HUES6 (cell line): ENCODE measurements at regions not wholly inside any gene's neighbourhood (a gene's known extent, or its start where the extent isn't known, plus 50 kb on each side); places are given as distances from the start of the nearest gene placed in this dataset.

Experiments
- H3K27ac ChIP-seq: 2 replicates; pipeline ENCODE4 v1.7.0; 2013; ENCODE audit warnings: low read depth, mild to moderate bottlenecking, low read length, inconsistent platforms
- H3K27me3 ChIP-seq: 2 replicates; pipeline ENCODE4 v1.6.1; 2013; ENCODE audit warnings: low read length; ENCODE audit not compliant: control insufficient read depth, insufficient read depth
- H3K36me3 ChIP-seq: 2 replicates; pipeline ENCODE4 v1.6.1; 2013; ENCODE audit warnings: low read length; ENCODE audit not compliant: control insufficient read depth, insufficient read depth
- H3K4me1 ChIP-seq: 2 replicates; pipeline ENCODE4 v1.6.1; 2013; ENCODE audit warnings: low read length; ENCODE audit not compliant: control insufficient read depth, insufficient read depth
- H3K4me3 ChIP-seq: 2 replicates; pipeline ENCODE4 v1.5.1; 2013; ENCODE audit warnings: low read depth, low read length
- H3K9ac ChIP-seq: one replicate; pipeline ENCODE4 v1.6.1; 2013; ENCODE audit warnings: mild to moderate bottlenecking, low read length
- H3K9me3 ChIP-seq: 2 replicates; pipeline ENCODE4 v1.6.1; 2013; ENCODE audit warnings: low read depth, low read length; ENCODE audit not compliant: control insufficient read depth, insufficient read depth

DNA sequence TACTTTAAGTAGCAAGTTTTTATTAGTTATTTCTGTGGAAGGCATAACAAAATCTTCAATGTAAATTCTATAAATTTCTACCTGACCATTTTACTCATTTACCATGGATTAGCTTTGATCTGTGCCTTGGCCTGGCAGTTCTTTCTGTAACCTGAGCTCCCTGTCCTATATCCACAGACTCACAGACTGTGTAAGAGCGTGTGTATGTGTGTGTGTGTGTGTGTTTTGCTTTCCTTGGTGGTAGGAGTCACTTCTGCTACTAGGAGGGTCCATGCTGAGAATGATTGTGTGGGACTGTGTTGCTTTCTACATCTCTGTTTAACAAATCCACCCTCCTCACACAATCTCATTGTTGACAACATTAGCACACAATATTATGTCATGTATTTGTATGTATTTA lies 221.2 kb upstream of the PELI2 start:
- H3K27me3 ChIP-seq, result no peaks in the 10 kb centered on the region

DNA sequence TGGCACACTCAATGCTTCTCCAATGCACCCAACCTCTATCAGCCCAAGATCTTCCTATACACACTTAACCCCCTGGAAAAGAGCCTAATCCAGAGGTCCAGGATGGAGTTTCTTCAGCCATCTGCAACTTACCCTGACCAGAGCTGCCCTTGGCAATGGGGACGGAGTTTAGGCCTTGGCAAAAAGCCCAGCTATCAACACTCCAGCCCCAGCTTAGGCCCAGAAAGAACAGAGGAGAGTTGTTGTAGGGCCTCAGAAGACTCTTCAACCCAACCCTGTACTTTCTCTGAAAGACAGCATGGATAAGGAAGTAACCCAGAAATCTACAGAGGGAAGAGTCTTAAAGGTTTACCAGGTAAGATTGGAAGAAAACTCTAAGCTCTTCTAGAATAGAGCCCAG lies 219.3 kb upstream of the PELI2 start:
- H3K9ac ChIP-seq, result no peak overlapping the region
- 0 out of 2 replicates have a peak, but pooled peaks cover 3% of the 10 kb centered on the region for H3K4me1 ChIP-seq
- no peak overlapping the region for H3K4me3 ChIP-seq
- no peak overlapping the region for H3K27ac ChIP-seq
- no peaks in the 10 kb centered on the region for H3K27me3 ChIP-seq
- H3K9me3 ChIP-seq, result no peaks in the 10 kb centered on the region
- no peaks in the 10 kb centered on the region for H3K36me3 ChIP-seq

More for the DNA sequence above, 221.2 kb upstream of the PELI2 start:
- H3K9ac ChIP-seq, result no peak overlapping the region
- H3K27ac ChIP-seq, result no peak overlapping the region
- H3K36me3 ChIP-seq, result no peaks in the 10 kb centered on the region
- H3K4me3 ChIP-seq, result no peak overlapping the region
- H3K9me3 ChIP-seq, result no peaks in the 10 kb centered on the region
- H3K4me1 ChIP-seq, result peaks cover 10% of the 10 kb centered on the region

DNA sequence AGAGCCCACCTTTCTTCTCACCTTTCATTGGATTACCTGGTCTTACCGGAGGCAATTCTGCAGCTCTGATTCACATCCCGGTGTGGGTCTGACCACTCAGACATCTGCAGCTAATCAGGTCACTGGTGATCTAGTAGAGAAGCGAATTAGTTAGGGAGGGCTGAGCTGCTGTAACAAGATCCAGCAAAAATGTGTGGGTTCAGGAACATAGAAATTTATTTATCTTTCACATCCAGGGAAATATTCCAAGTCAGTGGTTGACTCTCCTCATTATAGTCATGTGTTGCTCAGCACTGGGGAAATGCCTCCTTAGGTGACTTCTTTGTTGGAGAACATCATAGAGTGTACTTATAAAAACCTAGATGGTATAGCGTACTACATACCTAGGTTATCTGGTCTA lies 218.7 kb upstream of the PELI2 start:
- no peaks in the 10 kb centered on the region for H3K9me3 ChIP-seq
- H3K27me3 ChIP-seq, result no peaks in the 10 kb centered on the region
- no peak overlapping the region for H3K27ac ChIP-seq
- H3K4me3 ChIP-seq, result no peak overlapping the region
- no peak overlapping the region for H3K9ac ChIP-seq
- H3K36me3 ChIP-seq, result no peaks in the 10 kb centered on the region
- 0 out of 2 replicates have a peak, but pooled peaks cover 3% of the 10 kb centered on the region for H3K4me1 ChIP-seq

GRCh38 chr14:55900749-55901148 lies 217.5 kb upstream of the PELI2 start:
- Histone ChIP-seq H3K36me3 (no peaks in the 10 kb centered on the region), H3K27ac (no peak overlapping the region), H3K27me3 (no peaks in the 10 kb centered on the region), H3K4me3 (no peak overlapping the region), H3K4me1 (0 out of 2 replicates have a peak, but pooled peaks cover 3% of the 10 kb centered on the region), H3K9ac (no peak overlapping the region), H3K9me3 (no peaks in the 10 kb centered on the region)

GRCh38 chr14:55901291-55901690 lies 216.9 kb upstream of the PELI2 start:
- Histone ChIP-seq H3K27me3 (no peaks in the 10 kb centered on the region), H3K36me3 (no peaks in the 10 kb centered on the region), H3K9me3 (no peaks in the 10 kb centered on the region), H3K4me3 (no peak overlapping the region), H3K4me1 (no peaks in the 10 kb centered on the region), H3K27ac (no peak overlapping the region), H3K9ac (no peak overlapping the region)

- H3K27ac ChIP-seq, result no peak overlapping the region
- no peaks in the 10 kb centered on the region for H3K27me3 ChIP-seq
- H3K4me1 ChIP-seq, result no peaks in the 10 kb centered on the region
- no peak overlapping the region for H3K9ac ChIP-seq
- H3K4me3 ChIP-seq, result no peak overlapping the region
- H3K36me3 ChIP-seq, result no peaks in the 10 kb centered on the region
- H3K9me3 ChIP-seq, result no peaks in the 10 kb centered on the region
These were observed 216.0 kb upstream of the PELI2 start for GRCh38 chr14:55902241-55902640.

GRCh38 chr14:55904086-55904485 lies 214.1 kb upstream of the PELI2 start:
- Histone ChIP-seq H3K9me3 (no peaks in the 10 kb centered on the region), H3K27me3 (no peaks in the 10 kb centered on the region), H3K4me1 (no peaks in the 10 kb centered on the region; the same call in 1 of the 2 replicates)

DNA sequence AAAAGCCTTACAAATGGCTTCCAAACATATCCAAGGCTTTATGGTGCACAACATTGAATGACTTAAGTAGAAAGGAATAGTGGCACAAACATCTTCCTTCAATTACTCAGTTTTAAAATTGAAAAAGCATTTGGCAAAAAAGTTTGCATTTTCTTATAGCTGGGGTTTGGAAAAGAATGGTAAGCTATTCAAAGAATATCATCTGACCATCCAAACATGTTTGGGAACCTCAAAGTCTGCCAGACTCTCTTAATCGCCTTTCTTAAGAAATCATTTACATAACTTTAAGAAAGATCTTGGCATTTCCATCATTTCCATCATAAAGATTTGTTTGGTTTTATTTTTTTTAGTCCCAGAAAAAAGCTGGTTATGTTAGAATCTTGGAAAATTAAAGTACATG lies 210.1 kb upstream of the PELI2 start:
- no peak overlapping the region for H3K27ac ChIP-seq
- H3K36me3 ChIP-seq, result no peaks in the 10 kb centered on the region
- no peak overlapping the region for H3K4me3 ChIP-seq
- no peaks in the 10 kb centered on the region for H3K27me3 ChIP-seq
- no peaks in the 10 kb centered on the region for H3K9me3 ChIP-seq
- H3K9ac ChIP-seq, result no peak overlapping the region
- H3K4me1 ChIP-seq, result no peaks in the 10 kb centered on the region; the same call in 1 of the 2 replicates

More at GRCh38 chr14:55904086-55904485, 214.1 kb upstream of the PELI2 start:
- Histone ChIP-seq H3K9ac (no peak overlapping the region), H3K27ac (no peak overlapping the region), H3K4me3 (no peak overlapping the region), H3K36me3 (no peaks in the 10 kb centered on the region)

DNA sequence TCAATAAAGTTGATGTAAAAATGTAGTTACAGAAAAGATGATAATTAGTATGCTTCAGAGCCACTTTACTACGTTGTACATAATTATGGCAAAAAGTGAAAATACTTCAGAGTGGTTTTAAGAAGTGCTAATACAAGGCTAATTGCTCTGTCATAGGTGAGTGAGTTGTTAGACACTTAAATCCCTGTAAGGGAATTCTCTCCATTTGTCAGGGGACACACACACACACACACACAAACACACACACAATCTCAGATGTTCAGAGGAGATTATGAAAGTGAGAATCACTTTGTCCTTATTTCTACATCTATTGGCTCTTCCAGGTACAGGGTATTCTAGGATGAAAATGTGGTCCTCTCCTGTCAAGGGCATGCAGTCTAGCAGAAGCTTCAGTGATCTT lies 208.3 kb upstream of the PELI2 start:
- Histone ChIP-seq H3K4me3 (no peak overlapping the region), H3K36me3 (no peaks in the 10 kb centered on the region), H3K4me1 (peaks cover 4% of the 10 kb centered on the region), H3K9me3 (no peaks in the 10 kb centered on the region), H3K27me3 (no peaks in the 10 kb centered on the region), H3K9ac (no peak overlapping the region), H3K27ac (no peak overlapping the region)

DNA sequence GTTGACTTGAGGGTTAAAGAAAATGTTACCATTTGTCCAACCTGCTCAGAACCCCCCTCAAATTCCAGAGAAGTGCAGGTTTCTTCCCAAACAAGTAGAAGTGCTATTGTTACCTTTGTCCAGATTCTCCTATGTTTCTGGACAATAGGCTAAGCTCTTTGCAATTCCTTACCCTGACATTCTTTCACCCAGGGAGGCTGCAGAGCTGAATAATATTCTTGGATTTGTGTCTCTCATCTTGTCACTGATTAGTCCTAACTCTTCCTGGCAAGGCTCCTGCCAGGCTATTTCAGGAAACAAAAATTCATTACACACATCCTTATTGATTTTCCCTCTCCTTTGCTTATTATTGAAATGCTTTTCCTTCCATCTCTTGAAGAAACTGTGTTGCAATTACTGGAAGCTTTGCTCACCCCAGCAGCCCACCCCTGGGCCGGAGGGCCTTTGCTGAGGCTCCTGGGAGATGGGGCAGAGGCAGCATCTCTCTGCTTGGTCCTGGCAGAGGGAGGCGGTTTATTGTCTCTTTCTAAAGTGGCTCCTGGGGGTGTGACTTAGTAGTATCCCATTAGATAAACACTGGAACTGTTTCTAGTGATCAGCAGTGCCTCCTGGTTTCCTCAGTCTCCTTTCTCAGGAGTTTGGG lies 207.5 kb upstream of the PELI2 start:
- H3K9ac ChIP-seq, result no peak overlapping the region
- peaks cover 4% of the 10 kb centered on the region for H3K4me1 ChIP-seq
- H3K27ac ChIP-seq, result no peak overlapping the region
- no peaks in the 10 kb centered on the region for H3K27me3 ChIP-seq
- no peaks in the 10 kb centered on the region for H3K9me3 ChIP-seq
- no peak overlapping the region for H3K4me3 ChIP-seq
- no peaks in the 10 kb centered on the region for H3K36me3 ChIP-seq

DNA sequence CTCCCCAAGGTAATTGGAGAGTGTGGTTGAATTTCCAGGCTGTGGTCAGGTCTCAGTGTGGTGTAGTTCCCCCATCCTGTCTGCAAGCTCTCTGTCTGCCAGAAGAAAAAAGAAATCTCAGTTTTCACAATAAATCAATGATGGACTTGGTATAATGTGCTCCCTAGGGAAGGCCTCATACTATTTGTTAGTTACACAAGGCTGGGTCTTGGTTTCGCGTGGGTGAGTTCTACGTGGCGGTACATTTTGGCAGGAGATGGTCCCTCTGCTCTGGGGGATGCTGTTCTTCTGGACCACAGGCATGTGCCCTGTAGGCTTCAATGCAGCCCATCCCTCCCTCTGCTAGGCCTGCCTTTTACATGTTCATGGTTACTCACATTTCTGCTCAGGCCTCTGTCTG lies 206.4 kb upstream of the PELI2 start:
- H3K4me1 ChIP-seq, result peaks cover 4% of the 10 kb centered on the region
- no peaks in the 10 kb centered on the region for H3K27me3 ChIP-seq
- H3K36me3 ChIP-seq, result no peaks in the 10 kb centered on the region
- no peak overlapping the region for H3K4me3 ChIP-seq
- H3K9me3 ChIP-seq, result no peaks in the 10 kb centered on the region
- no peak overlapping the region for H3K27ac ChIP-seq
- H3K9ac ChIP-seq, result no peak overlapping the region
